ENCODE measurements at regions not wholly inside any gene's neighbourhood (a gene's known extent, or its start where the extent isn't known, plus 50 kb on each side); places are given as distances from the start of the nearest gene placed in this dataset.

GRCh38 chr5:119801570-119801969 is 172.2 kb downstream of the FAM170A start:
- no peak overlapping the region for H3K27ac ChIP-seq (ENCODE audit: low read depth in 2 of 2, low read length in 2 of 2)
- no peak for DNase-seq
- TF ChIP-seq CTCF (IDR thresholded peaks at IDR 0.05; ENCODE audit: borderline replicate concordance, extremely low read depth, insufficient read depth): no peak
- no peak for FAIRE-seq
- H3K4me3 ChIP-seq (ENCODE audit: low read length in 3 of 3): no peak overlapping the region
- H3K9ac ChIP-seq (ENCODE audit: low read length in 3 of 3): no peak overlapping the region
- H3K36me3 ChIP-seq (ENCODE audit: control insufficient read depth in 2 of 3, insufficient read depth in 3 of 3, low read length in 3 of 3): no peaks in the 10 kb centered on the region
- no peaks in the 10 kb centered on the region for H3K27me3 ChIP-seq (ENCODE audit: control insufficient read depth, insufficient read depth, low read length)
- H3K9me3 ChIP-seq (ENCODE audit: control insufficient read depth in 2 of 3, insufficient read depth in 1 of 3, low read length in 3 of 3): no peaks in the 10 kb centered on the region
- H3K4me1 ChIP-seq (ENCODE audit: control insufficient read depth in 2 of 3, insufficient read depth in 2 of 3, low read depth in 1 of 3, low read length in 3 of 3): no peaks in the 10 kb centered on the region
- intact Hi-C loops (cut with DNase I): no loop called here

DNA sequence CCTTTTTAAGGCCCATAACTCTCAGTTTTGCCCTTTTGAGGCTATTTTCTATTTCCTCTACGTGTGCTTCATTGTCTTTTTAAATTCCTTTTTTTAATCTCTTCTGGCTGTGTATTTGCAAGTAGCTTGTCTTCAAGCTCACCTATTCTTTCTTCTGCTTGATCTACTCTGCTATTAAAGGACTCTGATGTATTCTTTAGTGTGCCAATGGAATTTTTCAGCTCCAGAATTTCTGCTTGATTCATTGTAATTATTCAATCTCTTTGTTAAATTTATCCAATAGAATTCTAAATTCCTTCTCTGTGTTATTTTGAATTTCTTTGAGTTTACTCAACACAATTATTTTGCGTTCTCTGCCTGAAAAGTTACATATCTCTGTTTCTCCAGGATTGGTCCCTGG is 178.7 kb downstream of the FAM170A start:
- intact Hi-C loops (cut with DNase I): no loop called here
- no peak for FAIRE-seq

GRCh38 chr5:119808474-119808873 is 179.1 kb downstream of the FAM170A start:
- DNase-seq: no peak
- intact Hi-C loops (cut with DNase I): no loop called here
- TF ChIP-seq CTCF (IDR thresholded peaks at IDR 0.05; ENCODE audit: borderline replicate concordance, extremely low read depth, insufficient read depth): no peak
- H3K27ac ChIP-seq (ENCODE audit: low read depth in 2 of 2, low read length in 2 of 2): no peak overlapping the region
- H3K27me3 ChIP-seq (ENCODE audit: control insufficient read depth, insufficient read depth, low read length): no peaks in the 10 kb centered on the region
- no peak overlapping the region for H3K9ac ChIP-seq (ENCODE audit: low read length in 3 of 3)
- no peak overlapping the region for H3K4me3 ChIP-seq (ENCODE audit: low read length in 3 of 3)
- no peak for FAIRE-seq
- H3K36me3 ChIP-seq (ENCODE audit: control insufficient read depth in 2 of 3, insufficient read depth in 3 of 3, low read length in 3 of 3): no peaks in the 10 kb centered on the region
- peaks cover 0 to 2% (median 0%) of the 10 kb centered on the region in 3 donors for H3K9me3 ChIP-seq (ENCODE audit: control insufficient read depth in 2 of 3, insufficient read depth in 1 of 3, low read length in 3 of 3)
- no peaks in the 10 kb centered on the region for H3K4me1 ChIP-seq (ENCODE audit: control insufficient read depth in 2 of 3, insufficient read depth in 2 of 3, low read depth in 1 of 3, low read length in 3 of 3)

More for the DNA sequence above, 178.7 kb downstream of the FAM170A start:
- no peak for TF ChIP-seq CTCF (IDR thresholded peaks at IDR 0.05; ENCODE audit: borderline replicate concordance, extremely low read depth, insufficient read depth)
- Histone ChIP-seq H3K27ac (ENCODE audit: low read depth in 2 of 2, low read length in 2 of 2) (no peak overlapping the region), H3K9me3 (ENCODE audit: control insufficient read depth in 2 of 3, insufficient read depth in 1 of 3, low read length in 3 of 3) (peaks cover 0 to 2% (median 0%) of the 10 kb centered on the region in 3 donors), H3K4me1 (ENCODE audit: control insufficient read depth in 2 of 3, insufficient read depth in 2 of 3, low read depth in 1 of 3, low read length in 3 of 3) (no peaks in the 10 kb centered on the region), H3K9ac (ENCODE audit: low read length in 3 of 3) (no peak overlapping the region), H3K4me3 (ENCODE audit: low read length in 3 of 3) (no peak overlapping the region), H3K36me3 (ENCODE audit: control insufficient read depth in 2 of 3, insufficient read depth in 3 of 3, low read length in 3 of 3) (no peaks in the 10 kb centered on the region), H3K27me3 (ENCODE audit: control insufficient read depth, insufficient read depth, low read length) (no peaks in the 10 kb centered on the region)
- no peak for DNase-seq

GRCh38 chr5:119810217-119810616 is 180.9 kb downstream of the FAM170A start:
- Histone ChIP-seq H3K27me3 (ENCODE audit: control insufficient read depth, insufficient read depth, low read length) (no peaks in the 10 kb centered on the region), H3K9ac (ENCODE audit: low read length in 3 of 3) (no peak overlapping the region), H3K4me3 (ENCODE audit: low read length in 3 of 3) (no peak overlapping the region), H3K27ac (ENCODE audit: low read depth in 2 of 2, low read length in 2 of 2) (no peak overlapping the region), H3K4me1 (ENCODE audit: control insufficient read depth in 2 of 3, insufficient read depth in 2 of 3, low read depth in 1 of 3, low read length in 3 of 3) (no peaks in the 10 kb centered on the region), H3K36me3 (ENCODE audit: control insufficient read depth in 2 of 3, insufficient read depth in 3 of 3, low read length in 3 of 3) (no peaks in the 10 kb centered on the region), H3K9me3 (ENCODE audit: control insufficient read depth in 2 of 3, insufficient read depth in 1 of 3, low read length in 3 of 3) (peaks cover 0 to 2% (median 0%) of the 10 kb centered on the region in 3 donors)
- intact Hi-C loops (cut with DNase I): no loop called here
- DNase-seq: no peak
- FAIRE-seq: no peak
- no peak for TF ChIP-seq CTCF (IDR thresholded peaks at IDR 0.05; ENCODE audit: borderline replicate concordance, extremely low read depth, insufficient read depth)
